ENCODE measurements at regions not wholly inside any gene's neighbourhood (a gene's known extent, or its start where the extent isn't known, plus 50 kb on each side); places are given as distances from the start of the nearest gene placed in this dataset.

- peak overlapping the region; percentile 62; the same call in 1 of the 2 replicates for H2AFZ ChIP-seq (ENCODE audit: low read length)
- H3K4me2 ChIP-seq (ENCODE audit: insufficient read depth in 1 of 2, low read depth in 2 of 2, low read length in 2 of 2): no peak overlapping the region
- no peaks in the 10 kb centered on the region for H3K9me3 ChIP-seq (ENCODE audit: insufficient read depth in 2 of 2, low read depth in 1 of 2, low read length in 1 of 2)
- H3K36me3 ChIP-seq (ENCODE audit: control insufficient read depth in 2 of 4, insufficient read depth in 4 of 4, low read length in 3 of 4): no peaks in the 10 kb centered on the region
- no peak overlapping the region for H2BK5ac ChIP-seq (ENCODE audit: low read depth, low read length)
- H4K5ac ChIP-seq (ENCODE audit: insufficient read length, low read depth, low read length): no peak overlapping the region
- DNase-seq (ENCODE audit: low read depth in 1 of 2, low spot score in 2 of 2): no peak
- no peak for TF ChIP-seq CTBP2 (IDR thresholded peaks at IDR 0.05; ENCODE audit: borderline replicate concordance, insufficient read depth, insufficient read length, low read length)
- no peaks in the 10 kb centered on the region for H4K20me1 ChIP-seq (replicated peaks in 1 of 2; ENCODE audit: control insufficient read depth in 1 of 2, insufficient read depth in 2 of 2, low read length in 2 of 2)
- H3K56ac ChIP-seq (replicated peaks; ENCODE audit: insufficient read length, low read depth, low read length): no peak overlapping the region
- no peak overlapping the region for H3K9ac ChIP-seq (replicated peaks in 1 of 4; ENCODE audit: extremely low read depth in 1 of 4, low read depth in 3 of 4, low read length in 3 of 4)
- ChIA-PET CTCF (ENCODE audit: partially characterized antibody) (interaction anchor here (0.6 to 1.1 kb wide), 3 partner anchors 10 to 568 kb away, joined by 3 read pairs; no protein-coding TSS in a partner anchor), POLR2A (ENCODE audit: partially characterized antibody) (no interaction called here)
- no peak overlapping the region for H2BK15ac ChIP-seq (ENCODE audit: low read length)
- H4K91ac ChIP-seq (replicated peaks; ENCODE audit: insufficient read length, low read length): no peak overlapping the region
- no peaks in the 10 kb centered on the region for H3K23me2 ChIP-seq (ENCODE audit: low read depth, low read length)
- no peak overlapping the region for H3K14ac ChIP-seq (ENCODE audit: insufficient read length)
- H3K4me1 ChIP-seq (replicated peaks in 1 of 4; ENCODE audit: control insufficient read depth in 3 of 4, insufficient read depth in 4 of 4, low read length in 3 of 4): peaks cover 0 to 7% (median 4%) of the 10 kb centered on the region in 4 experiments; a peak in 3 of 7 replicates
- no peak overlapping the region for H2BK20ac ChIP-seq (ENCODE audit: low read length)
- FAIRE-seq: no peak
- no peak overlapping the region for H3K4me3 ChIP-seq (ENCODE audit: extremely low read depth in 1 of 4, insufficient read depth in 2 of 4, low read depth in 3 of 4, low read length in 4 of 4)
- no peak overlapping the region for H2BK120ac ChIP-seq (replicated peaks; ENCODE audit: low read depth, low read length)
- no peak overlapping the region for H3K23ac ChIP-seq (ENCODE audit: insufficient read length)
- no peaks in the 10 kb centered on the region for H3K79me2 ChIP-seq (ENCODE audit: control insufficient read depth in 1 of 2, insufficient read depth in 2 of 2, low read length in 2 of 2)
- H3K79me1 ChIP-seq (ENCODE audit: low read depth, low read length): no peaks in the 10 kb centered on the region
- no peak overlapping the region for H2AK5ac ChIP-seq (ENCODE audit: low read depth, low read length)
- WGBS, 2 experiments (ENCODE audit: extremely low coverage in 1 of 2, insufficient coverage in 1 of 2, insufficient read length in 1 of 2, insufficient replicate concordance in 2 of 2, low coverage in 1 of 2, low lambda C conversion rate in 2 of 2, missing lambda C conversion rate in 1 of 2): 41% methylated on average over 2 of the region's 2 CpGs; no CpG with 5 or more reads in 1 of the 2 experiments
- no peak overlapping the region for H3K18ac ChIP-seq (ENCODE audit: extremely low read depth, low read length)
- no peak overlapping the region for H4K8ac ChIP-seq (ENCODE audit: extremely low read depth, insufficient read depth, low read length)
- H3K27ac ChIP-seq (ENCODE audit: low read depth, low read length): no peak overlapping the region
- H3K27me3 ChIP-seq (replicated peaks in 1 of 4; ENCODE audit: control insufficient read depth in 3 of 4, extremely low read depth in 1 of 4, insufficient read depth in 3 of 4, low read length in 3 of 4): no peaks in the 10 kb centered on the region
- no peak overlapping the region for H2BK12ac ChIP-seq (ENCODE audit: low read depth, low read length)
- H3K4ac ChIP-seq (replicated peaks; ENCODE audit: insufficient read length, low read depth, low read length): no peak overlapping the region
These were observed 92.6 kb upstream of the PLSCR4 start for GRCh38 chr3:146343551-146343950.
